CD8-positive, alpha-beta memory T cell (primary cell): ENCODE measurements at regions not wholly inside any gene's neighbourhood (a gene's known extent, or its start where the extent isn't known, plus 50 kb on each side); places are given as distances from the start of the nearest gene placed in this dataset.

Source experiments
- CTCF ChIA-PET: fragments of 350-600 bp; sonication (Branson Sonifier 250); formaldehyde crosslinking; loops from one replicate; lab custom pipeline; 2021; ENCODE audit warnings: antibody characterized with exemption; lab: Charles Lee
- POLR2A ChIA-PET: fragments of 350-600 bp; sonication (Branson Sonifier 250); formaldehyde crosslinking; loops from one replicate; lab custom pipeline; 2021; ENCODE audit warnings: antibody characterized with exemption; lab: Charles Lee
- DNase-seq, 5 donors: peaks; one replicate each; pipeline versions ENCODE4 v3.0.0 to v3.0.0-alpha.2; 2020 to 2022; ENCODE audit warnings: mixed read lengths in 1 of 5
- H3K27ac ChIP-seq: one replicate; pipeline ENCODE4 v1.7.0; 2013; ENCODE audit warnings: low read depth, mild to moderate bottlenecking, low read length, moderate library complexity
- H3K27me3 ChIP-seq: 2 replicates; pipeline ENCODE4 v1.7.0; 2013; ENCODE audit warnings: low read length, mild to moderate bottlenecking; ENCODE audit not compliant: insufficient read depth, poor library complexity, severe bottlenecking
- H3K36me3 ChIP-seq: 2 replicates; pipeline ENCODE4 v1.7.0; 2013; ENCODE audit warnings: mild to moderate bottlenecking, low read length, moderate library complexity; ENCODE audit not compliant: insufficient read depth
- H3K4me1 ChIP-seq: 2 replicates; pipeline ENCODE4 v1.7.0; 2013; ENCODE audit warnings: mild to moderate bottlenecking, low read length, moderate library complexity; ENCODE audit not compliant: insufficient read depth
- H3K4me3 ChIP-seq: 2 replicates; pipeline ENCODE4 v1.7.0; 2013; ENCODE audit warnings: mild to moderate bottlenecking, low read length
- H3K9me3 ChIP-seq: 2 replicates; pipeline ENCODE4 v1.7.0; 2013; ENCODE audit warnings: mild to moderate bottlenecking, low read length
- H3K27ac Mint-ChIP-seq, 8 donors: one replicate each; pipeline ENCODE4 v1.8.0; 2020 to 2021; ENCODE audit warnings: mixed read lengths in 8 of 8, mild to moderate bottlenecking in 6 of 8, inconsistent platforms in 3 of 8, moderate library complexity in 3 of 8
- H3K27me3 Mint-ChIP-seq, 2 donors: one replicate each; pipeline ENCODE4 v1.8.0; 2020 to 2021; ENCODE audit warnings: mixed read lengths in 2 of 2, mild to moderate bottlenecking in 1 of 2, moderate library complexity in 1 of 2
- H3K36me3 Mint-ChIP-seq, 3 donors: one replicate each; pipeline ENCODE4 v1.8.0; 2020 to 2021; ENCODE audit warnings: mixed read lengths in 3 of 3, inconsistent platforms in 1 of 3, mild to moderate bottlenecking in 1 of 3
- H3K4me1 Mint-ChIP-seq, 3 donors: one replicate each; pipeline ENCODE4 v1.8.0; 2020 to 2021; ENCODE audit warnings: mixed read lengths in 3 of 3, inconsistent platforms in 1 of 3, mild to moderate bottlenecking in 1 of 3
- H3K4me3 Mint-ChIP-seq, 7 donors: one replicate each; pipeline ENCODE4 v1.8.0; 2020 to 2021; ENCODE audit warnings: mixed read lengths in 7 of 7, mild to moderate bottlenecking in 6 of 7, moderate library complexity in 4 of 7, inconsistent platforms in 2 of 7
- H3K9me3 Mint-ChIP-seq, 5 donors: one replicate each; pipeline ENCODE4 v1.8.0; 2020 to 2022; ENCODE audit warnings: mixed read lengths in 5 of 5, mild to moderate bottlenecking in 3 of 5, moderate library complexity in 2 of 5, inconsistent platforms in 1 of 5

DNA sequence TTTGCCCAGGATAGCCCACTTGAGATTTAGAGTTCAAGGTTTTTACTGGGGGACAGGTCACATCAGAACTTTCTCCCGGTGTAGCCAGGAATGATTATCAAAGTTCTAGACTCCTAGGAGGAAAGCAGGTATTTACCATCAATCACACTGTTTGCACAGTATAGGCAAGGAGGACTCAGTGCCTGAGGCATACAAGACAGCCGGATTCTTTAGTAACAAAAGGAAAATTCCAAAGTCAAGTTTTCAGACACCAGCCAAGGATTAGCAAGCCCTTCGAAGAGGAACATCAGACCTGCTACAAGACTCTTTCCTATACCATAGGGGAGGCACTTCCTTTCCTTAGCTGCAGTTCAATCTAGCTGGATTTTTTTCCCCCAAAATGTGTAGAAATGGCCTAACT, 197.8 kb upstream of the USP25 start:
- ChIA-PET POLR2A (no interaction called here), CTCF (interaction anchor here (1.8 kb wide), 1 partner anchor 11 kb away, joined by 5 read pairs; no protein-coding TSS in a partner anchor)
- Histone ChIP-seq H3K36me3 (no peaks in the 10 kb centered on the region), H3K27ac (no peak overlapping the region), H3K4me1 (peaks cover 6% of the 10 kb centered on the region), H3K27me3 (peaks cover 3% of the 10 kb centered on the region), H3K4me3 (no peak overlapping the region), H3K9me3 (no peaks in the 10 kb centered on the region)
- no peak for DNase-seq
- Mint-ChIP-seq H3K36me3 (no peaks in the 10 kb centered on the region), H3K27ac (no peak overlapping the region), H3K27me3 (peaks cover 6 to 21% of the 10 kb centered on the region in 2 donors), H3K9me3 (peaks cover 0 to 2% (median 0%) of the 10 kb centered on the region in 5 donors), H3K4me1 (peaks cover 7 to 10% (median 10%) of the 10 kb centered on the region in 3 donors), H3K4me3 (no peak overlapping the region)

DNA sequence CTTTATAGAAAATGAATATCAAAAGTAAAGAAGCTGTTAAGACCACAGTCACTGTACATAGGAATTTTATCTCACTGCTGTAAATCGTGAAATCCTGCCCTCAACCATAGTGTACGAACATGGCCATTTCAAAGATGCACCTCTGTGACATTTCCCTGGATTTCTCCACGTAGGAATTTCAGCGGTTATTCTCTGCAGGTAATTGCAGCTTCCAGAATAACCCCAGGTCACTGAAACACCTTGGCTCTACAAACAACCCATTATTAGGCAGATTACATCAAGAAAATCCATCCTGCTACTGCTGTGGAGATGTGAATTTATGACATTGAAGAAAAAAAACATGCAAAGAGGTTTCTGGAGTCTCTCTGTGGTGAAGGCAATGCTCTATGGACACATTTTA, 196.2 kb upstream of the USP25 start:
- no peak overlapping the region for H3K4me3 Mint-ChIP-seq
- ChIA-PET POLR2A (no interaction called here), CTCF (interaction anchor here (1.8 to 2.9 kb wide), 2 partner anchors 13 to 19 kb away, joined by 5 to 8 read pairs; no protein-coding TSS in a partner anchor)
- H3K27me3 ChIP-seq = peaks cover 3% of the 10 kb centered on the region
- peaks cover 6% of the 10 kb centered on the region for H3K4me1 ChIP-seq
- H3K27ac ChIP-seq = no peak overlapping the region
- DNase-seq = no peak
- no peaks in the 10 kb centered on the region for H3K9me3 ChIP-seq
- H3K36me3 ChIP-seq = no peaks in the 10 kb centered on the region
- H3K36me3 Mint-ChIP-seq = no peaks in the 10 kb centered on the region
- peaks cover 0 to 2% (median 0%) of the 10 kb centered on the region in 5 donors for H3K9me3 Mint-ChIP-seq
- no peak overlapping the region for H3K4me3 ChIP-seq
- H3K4me1 Mint-ChIP-seq = peaks cover 7 to 9% (median 9%) of the 10 kb centered on the region in 3 donors
- peak overlapping the region in 1 of 8 donors; percentile 21 for H3K27ac Mint-ChIP-seq
- peaks cover 8 to 23% of the 10 kb centered on the region in 2 donors for H3K27me3 Mint-ChIP-seq

DNA sequence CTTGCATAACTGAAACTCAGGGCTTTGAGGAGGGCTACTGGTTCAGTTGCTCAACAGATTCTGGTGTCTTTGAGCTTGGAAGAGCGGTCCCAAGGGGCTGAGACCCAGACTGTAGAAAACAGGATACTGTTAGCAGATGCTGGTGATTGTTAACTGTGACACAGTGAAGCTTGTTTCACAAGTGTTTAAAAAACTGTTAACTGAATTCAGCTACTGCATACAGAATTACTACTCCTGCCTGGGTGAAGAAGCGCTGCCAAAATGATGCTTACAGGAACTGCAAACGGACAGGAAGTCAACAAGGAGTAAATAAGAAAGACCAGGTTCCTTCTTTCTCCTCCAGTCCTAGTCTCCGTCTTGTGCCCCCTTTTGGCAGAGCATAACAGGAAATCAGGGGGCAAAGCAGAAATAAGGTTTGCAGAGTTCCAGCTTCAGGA, 195.3 kb upstream of the USP25 start:
- no peak overlapping the region for H3K4me3 ChIP-seq
- ChIA-PET CTCF (interaction anchor here (1.0 to 2.9 kb wide), 2 partner anchors 18 to 54 kb away, joined by 3 to 8 read pairs; no protein-coding TSS in a partner anchor), POLR2A (no interaction called here)
- H3K27me3 ChIP-seq = peaks cover 3% of the 10 kb centered on the region
- H3K9me3 ChIP-seq = no peaks in the 10 kb centered on the region
- Mint-ChIP-seq H3K27me3 (peaks cover 8 to 32% of the 10 kb centered on the region in 2 donors), H3K27ac (no peak overlapping the region), H3K4me1 (peaks cover 7 to 9% (median 9%) of the 10 kb centered on the region in 3 donors), H3K9me3 (peaks cover 0 to 2% (median 0%) of the 10 kb centered on the region in 5 donors), H3K36me3 (no peaks in the 10 kb centered on the region), H3K4me3 (peak overlapping the region in 1 of 7 donors; percentile 25)
- H3K4me1 ChIP-seq = peaks cover 6% of the 10 kb centered on the region
- no peaks in the 10 kb centered on the region for H3K36me3 ChIP-seq
- no peak for DNase-seq
- H3K27ac ChIP-seq = no peak overlapping the region

DNA sequence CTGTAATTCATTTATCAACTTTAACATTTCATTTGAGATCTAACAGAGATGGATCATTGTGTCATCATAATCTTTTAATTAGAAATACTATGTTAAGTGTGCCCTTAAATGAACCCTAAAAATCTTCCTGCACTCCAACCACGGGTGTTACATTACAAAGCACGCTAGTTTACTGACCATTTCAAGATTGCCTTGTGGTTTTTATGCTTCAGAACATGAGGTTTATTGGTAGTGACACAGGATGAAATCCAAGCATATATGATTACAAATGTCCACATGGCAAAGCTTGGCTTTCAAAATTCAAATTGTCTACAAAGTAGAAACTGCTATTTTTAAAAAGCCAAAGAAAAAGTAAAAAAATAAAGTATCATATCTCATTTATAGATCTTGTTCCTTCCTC, 190.4 kb upstream of the USP25 start:
- Histone ChIP-seq H3K36me3 (no peaks in the 10 kb centered on the region), H3K4me3 (no peak overlapping the region), H3K9me3 (no peaks in the 10 kb centered on the region), H3K4me1 (peaks cover 4% of the 10 kb centered on the region), H3K27me3 (no peaks in the 10 kb centered on the region), H3K27ac (no peak overlapping the region)
- ChIA-PET CTCF (interaction anchor here (1.7 kb wide), 1 partner anchor 14 kb away, joined by 4 read pairs; no protein-coding TSS in a partner anchor), POLR2A (no interaction called here)
- DNase-seq = no peak
- H3K27ac Mint-ChIP-seq = no peak overlapping the region
- H3K4me1 Mint-ChIP-seq = peaks cover 3 to 4% (median 4%) of the 10 kb centered on the region in 3 donors
- no peak overlapping the region for H3K4me3 Mint-ChIP-seq
- peaks cover 0 to 4% (median 0%) of the 10 kb centered on the region in 3 donors for H3K36me3 Mint-ChIP-seq
- H3K27me3 Mint-ChIP-seq = peaks cover 10 to 40% of the 10 kb centered on the region in 2 donors
- H3K9me3 Mint-ChIP-seq = no peaks in the 10 kb centered on the region

DNA sequence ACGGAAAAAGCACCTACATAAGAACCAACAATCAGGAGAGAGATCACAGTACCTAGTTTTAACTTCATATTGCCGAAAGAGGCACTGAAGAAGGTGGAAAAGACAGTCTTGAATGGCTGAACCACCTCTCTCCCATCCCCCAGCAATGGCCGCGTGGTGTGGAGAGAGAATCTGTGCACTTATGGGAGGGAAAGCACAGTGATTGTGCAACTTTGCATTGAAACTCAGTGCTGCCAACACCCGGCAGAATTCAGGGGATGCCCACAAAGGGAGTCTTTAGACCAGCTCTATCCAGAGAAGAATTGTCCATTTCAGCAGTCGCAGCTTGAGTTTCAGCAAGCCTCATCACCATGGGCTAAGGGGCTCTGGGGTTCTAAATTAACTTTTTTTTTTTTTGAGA, 186.3 kb upstream of the USP25 start:
- POLR2A ChIA-PET = no interaction called here

DNA sequence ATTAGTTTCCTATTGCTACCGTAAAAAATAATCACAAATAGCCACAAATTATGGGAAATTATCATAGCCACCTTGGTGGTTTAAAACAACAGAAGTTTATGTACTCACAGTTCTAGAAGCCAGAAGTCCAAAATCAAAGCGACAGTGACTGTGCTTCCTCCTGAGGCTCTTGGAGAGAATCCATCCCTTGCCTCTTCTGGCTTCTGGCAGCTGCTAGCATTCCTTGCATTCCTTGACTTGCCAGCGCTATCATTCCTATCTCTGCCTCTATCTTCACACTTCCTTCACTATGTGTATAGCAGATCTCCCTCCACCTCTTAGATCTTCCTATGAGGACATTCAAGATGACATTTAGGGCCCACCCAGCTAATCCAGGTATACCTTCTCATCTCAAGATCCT, 180.1 kb upstream of the USP25 start:
- Mint-ChIP-seq H3K27me3 (peaks cover 0 to 5% of the 10 kb centered on the region in 2 donors), H3K9me3 (no peaks in the 10 kb centered on the region), H3K27ac (peak overlapping the region in 1 of 8 donors; percentile 11), H3K36me3 (peaks cover 0 to 4% (median 3%) of the 10 kb centered on the region in 3 donors), H3K4me3 (no peak overlapping the region), H3K4me1 (peaks cover 2 to 10% (median 10%) of the 10 kb centered on the region in 3 donors)
- H3K36me3 ChIP-seq = no peaks in the 10 kb centered on the region
- no peak overlapping the region for H3K4me3 ChIP-seq
- no peak for DNase-seq
- no peaks in the 10 kb centered on the region for H3K4me1 ChIP-seq
- H3K27ac ChIP-seq = no peak overlapping the region
- ChIA-PET CTCF (no interaction called here), POLR2A (no interaction called here)
- H3K27me3 ChIP-seq = no peaks in the 10 kb centered on the region
- H3K9me3 ChIP-seq = no peaks in the 10 kb centered on the region

More for the DNA sequence above, 186.3 kb upstream of the USP25 start:
- no peaks in the 10 kb centered on the region for H3K9me3 Mint-ChIP-seq
- H3K36me3 ChIP-seq = no peaks in the 10 kb centered on the region
- DNase-seq = no peak
- H3K36me3 Mint-ChIP-seq = peaks cover 0 to 8% (median 1%) of the 10 kb centered on the region in 3 donors
- no peak overlapping the region for H3K4me3 Mint-ChIP-seq
- peak overlapping the region in 1 of 8 donors; percentile 61 for H3K27ac Mint-ChIP-seq
- H3K9me3 ChIP-seq = no peaks in the 10 kb centered on the region
- H3K27me3 Mint-ChIP-seq = peaks cover 5 to 44% of the 10 kb centered on the region in 2 donors
- no peak overlapping the region for H3K27ac ChIP-seq
- H3K4me3 ChIP-seq = no peak overlapping the region
- no peaks in the 10 kb centered on the region for H3K27me3 ChIP-seq
- CTCF ChIA-PET = no interaction called here
- no peaks in the 10 kb centered on the region for H3K4me1 Mint-ChIP-seq
- H3K4me1 ChIP-seq = no peaks in the 10 kb centered on the region

DNA sequence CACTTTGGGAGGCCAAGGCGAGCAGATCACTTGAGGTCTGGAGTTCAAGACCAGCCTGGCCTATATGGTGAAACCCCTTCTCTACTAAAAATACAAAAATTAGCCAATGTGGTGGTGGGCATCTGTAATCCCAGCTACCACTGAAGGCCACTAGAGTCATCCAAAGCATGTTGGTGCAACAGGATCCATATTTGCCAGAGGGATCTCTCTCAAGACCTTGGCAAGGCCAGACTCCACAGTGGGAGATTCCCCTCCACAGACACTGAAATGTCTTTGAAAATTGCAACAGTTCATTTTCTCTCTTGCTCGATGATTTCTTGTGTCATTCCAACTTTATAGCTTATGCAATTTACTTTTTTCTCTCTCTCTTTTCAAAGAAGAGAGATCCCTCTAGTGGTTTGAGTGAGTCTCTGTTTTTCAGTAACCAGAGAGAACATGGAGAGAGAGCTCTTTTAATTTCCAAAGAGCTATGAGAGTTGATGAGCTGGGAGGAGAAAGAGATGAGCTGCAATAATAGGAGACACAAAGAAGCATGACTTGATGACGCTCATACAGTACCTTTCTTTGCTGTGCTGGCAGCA, 176.8 kb upstream of the USP25 start:
- POLR2A ChIA-PET = no interaction called here

DNA sequence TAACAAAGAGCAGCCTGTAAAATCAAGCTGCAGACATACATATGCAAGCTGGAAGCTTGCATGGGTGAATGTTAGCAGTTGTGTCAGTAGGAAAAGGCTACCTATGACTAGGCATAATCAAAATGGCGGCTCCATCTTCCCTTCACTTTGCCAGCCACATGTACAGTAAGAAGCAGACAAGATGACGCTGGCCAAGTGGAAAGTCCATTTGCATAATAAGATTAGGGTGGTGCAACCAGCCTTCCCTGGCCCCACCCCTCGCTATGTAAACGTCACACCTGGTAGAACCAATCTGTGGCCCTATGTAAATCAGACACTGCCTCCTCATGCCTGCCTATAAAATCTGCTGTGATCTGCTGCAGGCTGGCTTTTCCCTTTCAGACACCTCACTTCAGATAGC, 171.9 kb upstream of the USP25 start:
- H3K9me3 Mint-ChIP-seq = no peaks in the 10 kb centered on the region

More for the DNA sequence above, 176.8 kb upstream of the USP25 start:
- Histone ChIP-seq H3K4me1 (no peaks in the 10 kb centered on the region), H3K4me3 (no peak overlapping the region), H3K27me3 (no peaks in the 10 kb centered on the region), H3K27ac (no peak overlapping the region), H3K36me3 (no peaks in the 10 kb centered on the region), H3K9me3 (no peaks in the 10 kb centered on the region)
- H3K36me3 Mint-ChIP-seq = peaks cover 0 to 2% (median 0%) of the 10 kb centered on the region in 3 donors
- no peak overlapping the region for H3K27ac Mint-ChIP-seq
- H3K27me3 Mint-ChIP-seq = peaks cover 0 to 2% of the 10 kb centered on the region in 2 donors
- no peak overlapping the region for H3K4me3 Mint-ChIP-seq
- DNase-seq = peak in 2 of 5 donors; percentile 12 to 27
- no peaks in the 10 kb centered on the region for H3K9me3 Mint-ChIP-seq
- CTCF ChIA-PET = interaction anchor here (0.8 to 3.3 kb wide), 19 partner anchors 10 to 1177 kb away, joined by 3 to 19 read pairs (median 4); no protein-coding TSS in a partner anchor
- H3K4me1 Mint-ChIP-seq = peaks cover 2 to 10% (median 10%) of the 10 kb centered on the region in 3 donors

More for the DNA sequence above, 171.9 kb upstream of the USP25 start:
- no peaks in the 10 kb centered on the region for H3K36me3 ChIP-seq
- Mint-ChIP-seq H3K36me3 (no peaks in the 10 kb centered on the region), H3K27ac (no peak overlapping the region), H3K27me3 (peaks cover 4% of the 10 kb centered on the region in 2 donors), H3K4me1 (peaks cover 2 to 7% (median 4%) of the 10 kb centered on the region in 3 donors), H3K4me3 (no peak overlapping the region)
- DNase-seq = no peak
- H3K27me3 ChIP-seq = no peaks in the 10 kb centered on the region
- ChIA-PET POLR2A (no interaction called here), CTCF (no interaction called here)
- no peaks in the 10 kb centered on the region for H3K9me3 ChIP-seq
- no peak overlapping the region for H3K27ac ChIP-seq
- H3K4me1 ChIP-seq = no peaks in the 10 kb centered on the region
- no peak overlapping the region for H3K4me3 ChIP-seq
